ENCODE measurements at regions not wholly inside any gene's neighbourhood (a gene's known extent, or its start where the extent isn't known, plus 50 kb on each side); places are given as distances from the start of the nearest gene placed in this dataset.

DNA sequence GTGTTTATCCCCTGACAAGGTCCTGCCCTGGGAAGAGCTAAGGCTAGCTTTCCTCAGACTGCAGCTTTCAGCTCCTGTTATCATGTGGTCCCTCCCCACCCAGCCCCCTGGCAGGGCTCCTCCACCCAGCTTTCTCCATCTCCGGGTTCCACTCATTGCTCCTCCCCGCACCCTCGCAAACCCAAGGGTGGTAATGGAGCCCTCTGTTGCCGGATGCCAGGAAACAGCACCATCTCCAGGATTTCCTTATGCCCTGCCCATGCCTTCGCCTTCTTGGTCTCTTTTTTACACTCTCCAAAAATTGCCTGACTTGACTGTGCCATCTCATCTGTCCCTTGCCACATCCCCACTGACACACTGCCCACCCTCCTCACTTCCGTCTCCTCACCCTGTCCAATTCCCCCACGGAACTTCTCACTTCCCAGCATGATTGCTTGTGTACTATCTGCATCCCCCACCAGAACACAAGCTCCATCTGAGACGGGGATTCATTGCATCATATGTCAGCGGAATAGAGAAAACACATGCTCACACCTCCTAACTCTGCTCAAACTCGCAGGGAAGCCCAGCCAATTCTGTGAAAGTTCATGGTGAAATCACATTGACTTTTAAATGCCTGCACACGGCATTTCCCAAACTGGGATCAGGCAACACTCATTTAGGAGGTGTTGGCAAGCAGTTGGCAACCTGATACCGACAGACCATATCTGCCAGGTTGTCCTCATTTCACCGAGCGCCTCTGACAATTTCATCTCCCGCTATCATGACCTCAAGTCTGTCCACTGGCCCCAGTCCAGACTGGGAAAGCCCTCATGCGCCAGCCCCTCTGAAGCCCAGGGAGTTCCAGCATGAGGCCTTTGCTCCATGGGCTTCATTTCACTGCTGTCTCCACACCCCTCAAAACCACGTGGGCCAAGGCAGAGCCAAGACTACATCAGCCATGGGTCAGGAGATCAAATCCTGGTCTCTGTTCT, 201.1 kb downstream of the MATN1 start:
- no peaks in the 10 kb centered on the region for H3K9me3 ChIP-seq (ENCODE audit: low read length)
- peaks cover 0 to 3% of the 10 kb centered on the region in 2 experiments; a peak in 1 of 5 replicates for H3K27me3 ChIP-seq (ENCODE audit: control insufficient read depth in 1 of 2, insufficient read depth in 2 of 2, low read length in 2 of 2)
- no peaks in the 10 kb centered on the region for H4K20me1 ChIP-seq (ENCODE audit: insufficient read depth, low read length)
- H3K4me1 ChIP-seq (ENCODE audit: insufficient read depth, low read length) = no peaks in the 10 kb centered on the region
- in situ Hi-C loops (cut with HindIII; ENCODE audit: extremely low pct_ligation_motif_present, low pct_unique_long_range_greater_than_20kb) (no loop called here), intact Hi-C loops (cut with micrococcal nuclease; ENCODE audit: unreplicated experiment) (no loop called here)
- ATAC-seq = no peak
- H3K4me2 ChIP-seq (ENCODE audit: low read depth, low read length) = no peak overlapping the region
- no TSS peak for BruUV-seq (replicated peaks)
- no peaks in the 10 kb centered on the region for H3K79me2 ChIP-seq (ENCODE audit: insufficient read depth, low read length)
- no peak overlapping the region for H3K27ac ChIP-seq (ENCODE audit: extremely low read length, insufficient read depth, low read length)
- H3K36me3 ChIP-seq (replicated peaks in 1 of 2; ENCODE audit: control insufficient read depth in 1 of 2, insufficient read depth in 2 of 2, low read length in 2 of 2) = no peaks in the 10 kb centered on the region
- no peak overlapping the region for H3K4me3 ChIP-seq (replicated peaks in 1 of 3; ENCODE audit: insufficient read depth in 1 of 3, low read depth in 2 of 3, low read length in 3 of 3)
- H3K9ac ChIP-seq (ENCODE audit: insufficient read depth, low read depth, low read length) = no peak overlapping the region
- POLR2A ChIA-PET = no interaction called here
- CTCF ChIA-PET (ENCODE audit: low intra/inter-chr PET ratio, low total read pairs) = no interaction called here
- WGBS (ENCODE audit: low lambda C conversion rate) = 26% methylated on average over 17 of the region's 17 CpGs
- TF ChIP-seq FOXP1 (IDR thresholded peaks at IDR 0.05) = no peak
- TF ChIP-seq FOXP1 (CRISPR knock-in tag; IDR thresholded peaks at IDR 0.05) = no peak
- no peak for TF ChIP-seq MIXL1 (CRISPR knock-in tag; IDR thresholded peaks at IDR 0.05)
- peak; percentile 18; the same call in 1 of the 2 replicates for TF ChIP-seq CEBPB (IDR thresholded peaks at IDR 0.05; ENCODE audit: borderline replicate concordance, low read depth, low read length)
- TF ChIP-seq KMT2B (CRISPR knock-in tag; IDR thresholded peaks at IDR 0.05) = no peak
- no peak for TF ChIP-seq NFE2 (CRISPR knock-in tag; IDR thresholded peaks at IDR 0.05)
- no peak overlapping the region for H2AFZ ChIP-seq (ENCODE audit: low read length)
- no peak for DNase-seq (ENCODE audit: low spot score)
- no peak for FAIRE-seq

DNA sequence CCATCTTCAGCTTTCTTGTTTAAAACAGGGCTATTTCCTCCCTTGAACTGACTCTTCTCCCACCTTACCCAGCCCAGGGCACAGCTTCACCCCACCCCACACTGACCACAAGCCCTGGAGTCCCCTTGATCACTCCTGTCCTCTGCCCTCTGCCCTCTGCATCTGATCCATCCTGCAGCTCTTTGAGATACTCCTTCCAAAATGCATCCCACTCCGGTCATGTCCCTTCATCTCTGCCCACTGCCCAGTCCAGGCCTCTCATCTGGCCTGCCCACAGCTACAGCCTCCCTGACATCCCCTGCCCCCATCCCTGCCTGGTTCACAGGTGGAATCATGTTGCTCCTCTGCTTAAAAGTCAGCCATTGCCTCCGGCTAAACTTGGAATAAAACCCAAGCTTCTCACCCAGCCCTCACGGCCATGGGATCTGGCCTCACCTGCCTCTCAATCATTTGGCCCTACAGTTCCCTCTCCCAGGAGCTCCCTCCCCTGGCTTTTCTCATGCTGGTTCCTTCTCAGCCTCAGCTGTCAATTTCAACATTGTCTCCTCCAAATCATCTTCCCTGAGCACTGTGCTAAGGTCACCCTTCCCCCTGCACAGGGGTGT, 202.0 kb downstream of the MATN1 start:
- no peak for FAIRE-seq
- H3K4me1 ChIP-seq (ENCODE audit: insufficient read depth, low read length) = no peaks in the 10 kb centered on the region
- no peaks in the 10 kb centered on the region for H3K36me3 ChIP-seq (replicated peaks in 1 of 2; ENCODE audit: control insufficient read depth in 1 of 2, insufficient read depth in 2 of 2, low read length in 2 of 2)
- H3K9me3 ChIP-seq (ENCODE audit: low read length) = no peaks in the 10 kb centered on the region
- no peak overlapping the region for H3K4me2 ChIP-seq (ENCODE audit: low read depth, low read length)
- WGBS (ENCODE audit: low lambda C conversion rate) = 2% methylated on average over 3 of the region's 3 CpGs
- CTCF ChIA-PET (ENCODE audit: low intra/inter-chr PET ratio, low total read pairs) = no interaction called here
- no peak for ATAC-seq
- intact Hi-C loops (cut with micrococcal nuclease; ENCODE audit: unreplicated experiment) (no loop called here), in situ Hi-C loops (cut with HindIII; ENCODE audit: extremely low pct_ligation_motif_present, low pct_unique_long_range_greater_than_20kb) (no loop called here)
- H2AFZ ChIP-seq (ENCODE audit: low read length) = no peak overlapping the region
- no peaks in the 10 kb centered on the region for H4K20me1 ChIP-seq (ENCODE audit: insufficient read depth, low read length)
- no peaks in the 10 kb centered on the region for H3K79me2 ChIP-seq (ENCODE audit: insufficient read depth, low read length)
- POLR2A ChIA-PET = no interaction called here
- H3K27me3 ChIP-seq (ENCODE audit: control insufficient read depth in 1 of 2, insufficient read depth in 2 of 2, low read length in 2 of 2) = peaks cover 0 to 3% of the 10 kb centered on the region in 2 experiments; a peak in 1 of 5 replicates
- no TSS peak for BruUV-seq (replicated peaks)
- H3K27ac ChIP-seq (ENCODE audit: extremely low read length, insufficient read depth, low read length) = no peak overlapping the region
- H3K4me3 ChIP-seq (replicated peaks in 1 of 3; ENCODE audit: insufficient read depth in 1 of 3, low read depth in 2 of 3, low read length in 3 of 3) = no peak overlapping the region
- no peak for DNase-seq (ENCODE audit: low spot score)
- H3K9ac ChIP-seq (ENCODE audit: insufficient read depth, low read depth, low read length) = no peak overlapping the region
- TF ChIP-seq PHF20 (CRISPR knock-in tag; IDR thresholded peaks at IDR 0.05) (no peak), ZBTB7B (CRISPR knock-in tag; IDR thresholded peaks at IDR 0.05) (no peak), ZNF205 (CRISPR knock-in tag; IDR thresholded peaks at IDR 0.05) (no peak), TAF15 (IDR thresholded peaks at IDR 0.05; ENCODE audit: low read depth, low read length, poor library complexity, severe bottlenecking) (no peak), ZFP82 (CRISPR knock-in tag; IDR thresholded peaks at IDR 0.05; ENCODE audit: borderline replicate concordance) (no peak)
- TF ChIP-seq, protein P1, sequence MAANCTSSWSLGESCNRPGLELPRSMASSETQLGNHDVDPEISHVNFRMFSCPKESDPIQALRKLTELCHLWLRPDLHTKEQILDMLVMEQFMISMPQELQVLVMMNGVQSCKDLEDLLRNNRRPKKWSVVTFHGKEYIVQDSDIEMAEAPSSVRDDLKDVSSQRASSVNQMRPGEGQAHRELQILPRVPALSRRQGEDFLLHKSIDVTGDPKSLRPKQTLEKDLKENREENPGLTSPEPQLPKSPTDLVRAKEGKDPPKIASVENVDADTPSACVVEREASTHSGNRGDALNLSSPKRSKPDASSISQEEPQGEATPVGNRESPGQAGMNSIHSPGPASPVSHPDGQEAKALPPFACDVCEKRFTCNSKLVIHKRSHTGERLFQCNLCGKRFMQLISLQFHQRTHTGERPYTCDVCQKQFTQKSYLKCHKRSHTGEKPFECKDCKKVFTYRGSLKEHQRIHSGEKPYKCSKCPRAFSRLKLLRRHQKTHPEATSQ (CRISPR knock-in tag; IDR thresholded peaks at IDR 0.05; ENCODE audit: borderline replicate concordance) = no peak
- TF ChIP-seq, protein P2, sequence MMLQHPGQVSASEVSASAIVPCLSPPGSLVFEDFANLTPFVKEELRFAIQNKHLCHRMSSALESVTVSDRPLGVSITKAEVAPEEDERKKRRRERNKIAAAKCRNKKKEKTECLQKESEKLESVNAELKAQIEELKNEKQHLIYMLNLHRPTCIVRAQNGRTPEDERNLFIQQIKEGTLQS (CRISPR knock-in tag; IDR thresholded peaks at IDR 0.05) = no peak
- TF ChIP-seq, protein P3, sequence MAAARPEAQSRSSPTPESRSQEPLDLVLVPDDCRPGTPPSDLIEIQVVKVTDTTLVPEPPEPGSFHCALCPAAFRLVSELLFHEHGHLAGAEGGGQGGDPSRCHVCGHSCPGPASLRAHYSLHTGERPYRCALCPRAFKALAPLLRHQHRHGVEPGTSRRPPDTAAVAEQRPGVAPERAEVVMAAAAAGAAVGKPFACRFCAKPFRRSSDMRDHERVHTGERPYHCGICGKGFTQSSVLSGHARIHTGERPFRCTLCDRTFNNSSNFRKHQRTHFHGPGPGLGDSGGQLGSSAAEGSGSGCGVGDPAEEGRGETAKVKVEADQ (CRISPR knock-in tag; IDR thresholded peaks at IDR 0.05; ENCODE audit: borderline replicate concordance) = no peak
